GM19455 (cell line): ENCODE measurements at regions not wholly inside any gene's neighbourhood (a gene's known extent, or its start where the extent isn't known, plus 50 kb on each side); places are given as distances from the start of the nearest gene placed in this dataset.

ENCODE experiments used
- ATAC-seq: cut with Tn5 transposase; IDR thresholded peaks from one replicate; pipeline ENCODE4 v1.9.1; 2021; ENCODE audit not compliant: unreplicated experiment

DNA sequence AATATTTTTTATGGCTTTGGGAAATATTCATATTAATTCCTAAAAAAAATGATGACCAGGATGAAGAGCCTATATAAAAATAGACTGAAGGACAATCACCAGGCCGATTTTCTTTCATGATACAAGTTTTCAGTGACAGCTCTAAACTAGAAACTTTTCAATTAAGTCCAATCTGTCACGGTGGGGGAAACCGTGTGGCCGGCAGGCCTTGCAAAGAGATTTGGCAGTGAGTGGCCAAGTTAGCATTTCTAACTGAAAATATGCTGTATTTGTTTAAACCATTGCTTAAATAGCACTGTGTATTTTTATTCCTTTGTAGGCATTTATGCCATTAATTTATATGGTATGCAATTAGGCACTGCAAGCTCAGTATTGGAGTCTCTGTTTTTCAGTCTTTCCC, 294.5 kb upstream of the NRIP1 start:
- no peak for ATAC-seq

DNA sequence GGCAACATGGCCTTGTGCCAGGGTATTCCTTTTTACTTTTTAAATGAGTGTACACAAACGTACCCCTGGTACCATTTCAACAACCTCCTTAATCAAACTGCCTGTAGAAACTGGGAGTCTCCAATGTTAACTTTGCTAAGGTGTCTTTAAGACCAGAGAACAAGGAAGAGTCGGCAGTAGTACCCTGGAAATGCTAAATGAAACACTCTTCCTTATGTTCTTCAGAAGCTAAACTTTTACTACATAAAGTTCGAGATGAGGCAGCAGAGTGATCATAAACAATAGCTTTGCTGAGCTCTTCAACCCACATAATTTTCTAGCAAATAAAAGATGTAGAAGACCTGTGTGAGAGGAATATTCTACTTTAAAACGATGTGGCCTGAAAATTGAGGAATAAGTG, 297.7 kb upstream of the NRIP1 start:
- no peak for ATAC-seq

DNA sequence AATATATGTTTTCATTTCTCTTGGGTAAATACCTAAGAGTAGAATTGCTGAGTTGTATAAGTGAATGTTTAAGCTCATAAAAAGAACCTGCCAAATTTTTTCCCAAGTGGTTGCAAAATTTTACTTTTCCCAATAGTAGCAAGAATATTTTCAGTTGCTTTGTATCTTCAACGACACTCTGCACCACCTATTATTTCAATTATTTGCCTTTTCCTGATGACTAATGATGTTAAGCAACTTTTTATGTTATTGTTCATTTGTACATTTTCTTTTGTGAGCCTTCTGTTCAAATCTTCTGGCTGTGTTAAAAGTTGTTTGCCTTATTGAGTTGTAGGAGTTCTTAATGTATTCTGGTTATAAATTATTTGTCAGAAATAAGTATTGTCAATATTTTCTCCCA, 299.1 kb upstream of the NRIP1 start:
- no peak for ATAC-seq

DNA sequence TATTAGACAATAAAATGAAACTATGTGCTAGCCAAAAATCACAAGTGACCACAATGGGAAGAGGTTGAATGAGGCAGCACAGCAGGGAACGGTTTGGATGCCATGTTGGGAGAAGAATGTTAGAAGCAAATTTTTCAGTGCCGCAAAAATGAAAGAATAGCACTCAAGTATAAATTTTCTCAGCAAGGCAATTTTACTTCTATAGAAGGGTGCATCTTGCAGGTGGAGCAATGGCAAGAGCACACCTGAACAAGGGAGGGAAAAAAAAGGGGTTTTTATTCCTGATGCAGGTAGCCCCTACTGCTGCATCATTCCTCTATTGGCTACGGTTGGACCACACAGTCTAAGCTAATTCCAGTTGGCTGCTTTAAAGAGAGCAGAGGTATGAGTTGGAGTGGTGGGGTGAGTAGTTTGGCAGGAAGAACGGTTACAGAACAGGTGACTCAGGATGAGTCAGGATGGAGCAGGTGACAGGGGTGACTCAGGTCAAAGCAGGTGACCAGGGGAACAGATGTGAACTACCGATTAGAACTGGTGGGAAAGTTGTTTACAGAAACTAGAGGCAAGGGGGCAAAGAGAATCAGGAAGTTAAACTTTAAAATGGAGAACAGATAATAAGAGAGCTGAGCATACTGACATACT, 301.1 kb upstream of the NRIP1 start:
- ATAC-seq = no peak

DNA sequence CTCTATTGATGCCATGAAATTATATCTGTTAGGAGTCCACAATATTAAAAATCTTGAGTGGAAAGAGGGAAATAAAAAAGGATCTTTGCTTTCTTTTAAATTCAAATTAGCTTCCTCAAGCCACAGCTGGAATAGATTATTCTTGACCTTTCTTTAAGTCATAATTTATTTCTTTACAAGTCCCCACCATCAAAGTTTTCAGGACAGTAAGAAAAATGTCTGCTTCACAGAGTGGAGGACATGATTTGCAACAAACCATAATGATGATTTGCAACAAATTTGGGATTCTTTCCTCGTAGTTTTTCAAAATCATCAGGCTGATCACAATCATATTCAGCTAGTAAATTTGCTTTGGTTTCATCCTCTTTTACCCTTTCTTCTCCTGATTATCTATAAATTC, 301.8 kb upstream of the NRIP1 start:
- ATAC-seq = no peak

- no peak for ATAC-seq
Observed at GRCh38 chr21:15367061-15367626, 302.3 kb upstream of the NRIP1 start.

DNA sequence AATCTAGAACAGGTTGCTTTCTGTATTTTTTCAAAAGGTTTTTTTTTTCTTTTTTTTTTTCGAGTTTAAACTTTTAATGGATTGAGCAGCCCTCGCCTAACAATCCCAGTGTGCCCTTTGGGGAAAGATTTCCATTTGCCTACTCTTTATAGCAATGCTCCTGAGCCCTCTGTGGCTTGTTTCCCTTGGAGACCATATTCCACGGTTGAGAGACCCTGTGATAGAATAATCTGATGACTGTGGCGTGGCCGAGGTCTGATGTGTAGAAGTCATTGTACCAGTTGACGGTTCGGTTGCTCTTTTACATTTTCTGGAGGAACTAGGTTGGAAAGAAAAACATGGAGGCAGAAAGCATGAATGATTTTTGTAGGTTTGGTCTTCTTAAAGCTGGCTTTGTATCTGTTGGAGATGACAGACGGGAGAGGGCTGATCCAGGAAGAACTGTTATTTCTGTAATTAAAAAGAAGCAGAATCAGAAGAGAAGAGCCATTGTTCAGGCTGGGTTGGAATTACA, 305.7 kb upstream of the NRIP1 start:
- ATAC-seq = no peak

DNA sequence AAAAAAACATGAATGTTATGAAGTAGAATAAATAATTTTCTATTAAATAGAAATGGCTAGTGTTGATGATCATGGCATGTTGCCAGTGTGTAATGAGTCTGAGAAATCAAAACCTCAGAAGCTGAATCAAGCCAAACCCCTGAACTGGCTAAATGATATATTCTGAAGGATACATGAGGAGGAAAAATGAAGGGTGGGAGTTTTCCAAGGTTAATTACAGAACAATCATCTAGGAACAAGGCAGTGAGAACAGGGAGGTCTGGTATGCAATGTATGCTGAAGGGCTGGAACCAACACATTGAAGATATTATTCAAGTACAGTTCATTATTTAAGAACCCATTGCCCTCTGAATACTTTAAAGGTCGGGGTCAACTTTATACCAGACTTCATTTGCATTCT, 309.1 kb upstream of the NRIP1 start:
- ATAC-seq = no peak

DNA sequence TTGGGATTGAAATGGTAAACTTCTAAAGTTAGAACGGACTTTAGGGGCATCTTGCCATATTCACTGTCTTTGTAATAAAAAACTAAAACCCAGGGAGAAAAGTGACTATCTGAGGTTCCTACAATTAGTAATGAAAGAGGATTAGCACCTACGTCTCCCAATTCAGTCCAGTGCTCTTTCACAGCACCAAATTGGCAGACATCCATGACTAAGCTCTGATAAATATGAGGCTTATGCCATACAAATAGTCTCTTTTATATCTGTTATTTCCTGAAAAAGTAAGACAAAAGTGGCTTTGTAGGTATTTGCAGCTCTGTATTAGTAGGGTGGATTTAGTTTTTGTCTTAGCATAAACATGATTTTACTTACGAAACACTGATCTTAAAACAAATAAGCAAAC, 315.0 kb upstream of the NRIP1 start:
- ATAC-seq = no peak

DNA sequence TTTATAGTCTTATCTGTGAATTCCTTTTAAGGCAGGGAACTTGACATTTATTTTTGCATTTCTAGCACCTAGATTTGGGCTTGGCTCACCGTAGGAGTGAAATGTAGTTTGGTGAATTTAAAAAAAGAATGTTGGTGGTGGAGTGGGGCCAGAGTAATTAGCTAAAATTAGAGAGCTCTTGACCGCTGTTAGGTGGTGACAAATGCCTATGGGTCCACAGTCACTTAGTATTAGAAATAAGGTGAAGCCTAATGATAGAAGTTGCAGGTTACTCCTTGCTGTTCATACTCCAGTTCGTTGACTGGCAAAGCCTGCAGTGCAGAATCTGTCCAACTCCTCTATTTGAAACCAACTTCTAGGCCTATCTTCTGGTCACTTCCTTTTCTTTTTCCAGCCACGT, 318.8 kb upstream of the NRIP1 start:
- no peak for ATAC-seq

GRCh38 chr21:15390049-15390448, 325.2 kb upstream of the NRIP1 start:
- ATAC-seq = no peak

GRCh38 chr21:15397258-15397657, 332.5 kb upstream of the NRIP1 start:
- ATAC-seq = no peak

DNA sequence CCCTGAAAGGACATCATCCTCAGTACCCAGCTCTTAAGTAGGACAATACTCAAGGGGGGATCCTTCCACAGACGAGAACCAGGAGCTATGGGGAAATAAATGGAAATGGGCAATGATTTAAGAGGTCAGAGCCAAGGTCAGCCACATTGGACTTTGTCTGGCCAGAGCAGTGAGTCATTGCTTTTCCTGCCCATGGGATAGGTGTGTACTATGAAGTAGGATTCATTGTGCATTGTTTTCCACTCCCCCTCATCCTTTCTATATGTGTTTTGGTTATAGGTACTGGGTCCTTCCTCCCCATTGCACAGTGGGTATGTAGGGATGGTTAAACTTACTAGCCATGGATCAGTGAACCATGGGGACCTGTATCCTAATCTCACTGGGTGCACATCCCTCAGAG, 328.9 kb upstream of the USP25 start:
- ATAC-seq = no peak

DNA sequence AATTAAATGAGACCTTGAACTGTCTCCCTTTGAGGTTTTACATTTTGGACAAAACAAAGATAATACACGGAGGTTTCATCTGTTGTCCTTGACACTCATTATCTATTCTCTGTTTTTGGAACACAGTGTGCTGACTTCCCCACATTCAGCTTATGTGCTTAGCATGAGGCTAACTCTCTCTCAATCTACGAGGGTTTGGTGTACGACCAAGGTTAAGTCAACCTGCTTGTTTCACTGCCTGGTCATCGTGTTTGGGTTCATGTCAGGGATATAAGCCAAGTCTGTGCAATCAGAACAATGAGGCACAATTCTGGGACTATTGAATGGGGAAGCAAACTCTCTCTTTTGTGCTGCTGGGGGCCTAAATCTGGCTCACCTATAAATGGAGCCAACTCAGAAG, 328.5 kb upstream of the USP25 start:
- no peak for ATAC-seq

- ATAC-seq = no peak
Observed at GRCh38 chr21:15405214-15405613, 324.6 kb upstream of the USP25 start.

DNA sequence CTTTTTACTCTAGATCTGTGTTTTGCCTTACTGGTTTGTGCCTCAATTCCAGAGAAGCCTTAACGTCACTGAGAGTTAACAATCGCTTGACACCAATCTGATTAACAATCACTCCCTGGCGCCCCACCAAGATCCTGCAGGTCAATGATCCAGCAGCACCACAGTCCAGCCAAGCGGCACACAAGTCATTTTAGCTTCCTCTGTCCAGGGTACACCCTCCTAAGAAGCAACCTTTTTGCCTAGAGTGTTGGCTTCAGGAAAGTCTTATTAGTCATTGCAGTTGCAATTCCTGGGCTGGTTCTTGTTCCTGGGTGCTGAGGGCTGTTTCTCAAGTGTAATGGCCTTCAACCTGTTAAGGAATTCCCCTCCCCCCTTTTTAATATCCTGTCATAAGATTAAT, 323.0 kb upstream of the USP25 start:
- no peak for ATAC-seq

DNA sequence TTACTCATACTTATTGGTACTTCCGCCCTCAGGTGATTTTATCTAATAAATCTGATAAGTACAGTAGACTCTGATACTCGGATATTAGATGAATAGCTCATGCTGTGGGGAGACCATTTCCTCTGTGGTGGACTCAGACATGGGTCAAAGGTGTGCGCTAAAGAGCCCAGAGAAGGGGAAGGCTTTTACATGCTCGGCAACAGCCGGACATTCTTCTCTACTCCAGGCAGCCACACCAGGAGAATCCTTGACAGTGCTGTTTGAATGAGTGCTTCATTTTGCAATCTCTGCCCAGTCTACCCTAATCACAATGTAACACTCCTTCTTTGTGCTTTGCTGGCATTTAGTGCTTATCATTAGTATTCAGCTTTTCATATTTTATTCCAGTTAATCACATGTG, 322.2 kb upstream of the USP25 start:
- ATAC-seq = no peak

- peak; percentile 88 for ATAC-seq
Observed at GRCh38 chr21:15408089-15408488, 321.7 kb upstream of the USP25 start.

GRCh38 chr21:15409031-15409430, 320.8 kb upstream of the USP25 start:
- ATAC-seq = no peak

DNA sequence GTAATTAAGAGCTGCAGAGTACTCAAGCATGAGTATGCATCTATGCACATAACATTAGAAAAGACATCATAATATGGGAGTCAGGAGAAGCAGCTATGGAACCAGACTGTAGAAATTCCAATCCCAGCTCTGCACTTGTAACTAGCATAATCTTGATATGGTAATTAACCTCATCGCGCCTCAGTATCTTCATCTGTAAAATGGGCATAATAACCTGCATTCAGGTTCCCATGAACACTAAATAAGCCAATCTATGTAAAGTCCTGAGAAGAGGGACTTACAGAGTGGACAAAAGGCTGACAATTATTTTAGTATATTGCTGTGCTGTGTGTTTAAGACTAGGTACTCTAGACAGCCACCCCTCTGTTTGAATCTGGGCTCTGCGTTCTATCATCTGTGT, 318.9 kb upstream of the USP25 start:
- ATAC-seq = no peak

DNA sequence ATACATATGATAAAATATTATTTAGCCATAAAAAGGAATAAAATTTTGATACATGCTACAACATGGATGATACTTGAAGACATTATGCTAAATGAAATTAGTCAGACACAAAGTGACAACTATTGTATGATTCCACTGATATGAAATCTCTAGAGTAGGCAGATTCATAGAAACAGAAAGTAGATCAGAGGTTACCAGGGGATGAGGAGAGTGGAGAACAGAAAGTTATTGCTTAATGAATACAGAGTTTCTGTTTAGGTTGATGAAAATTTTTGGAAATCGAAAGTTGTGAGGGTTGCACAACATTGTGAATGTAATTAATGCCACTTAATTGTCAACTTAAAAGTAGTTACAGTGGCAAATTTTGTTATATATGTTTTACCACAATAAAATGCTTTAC, 315.7 kb upstream of the USP25 start:
- no peak for ATAC-seq

DNA sequence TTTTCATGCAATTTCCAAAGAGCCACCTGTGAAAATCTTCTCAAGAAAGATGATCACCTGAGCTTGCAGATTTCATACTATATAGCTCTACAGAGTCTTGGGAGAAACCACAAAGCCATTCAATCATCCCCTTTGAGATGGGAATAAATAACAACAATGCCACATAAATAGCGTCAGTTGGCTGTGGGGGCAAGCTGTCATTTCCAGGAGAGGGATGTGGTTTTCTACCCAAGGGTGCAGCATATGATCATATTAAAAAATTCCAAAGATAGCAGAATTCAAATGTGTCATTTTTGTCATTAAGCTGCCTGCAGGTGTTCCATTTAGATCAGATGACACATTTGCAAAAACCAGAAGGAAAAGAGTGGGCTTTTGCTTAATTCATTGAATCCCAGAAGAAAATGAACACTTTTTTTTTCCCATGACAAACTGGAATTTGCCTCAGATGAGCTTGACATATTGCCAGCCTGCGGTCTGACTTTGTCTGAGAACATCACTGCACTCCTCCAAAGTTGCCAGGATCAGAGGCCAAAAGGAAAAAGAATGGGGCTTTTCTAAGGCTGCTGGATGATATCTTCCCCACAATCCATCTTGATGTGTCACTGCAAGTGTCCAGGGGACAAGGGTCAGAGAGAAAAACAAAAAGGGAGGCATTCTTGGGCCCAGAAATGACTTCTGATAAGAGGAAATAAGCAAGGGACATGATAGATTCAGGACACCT, 314.1 kb upstream of the USP25 start:
- ATAC-seq = no peak
